ENCODE measurements at regions not wholly inside any gene's neighbourhood (a gene's known extent, or its start where the extent isn't known, plus 50 kb on each side); places are given as distances from the start of the nearest gene placed in this dataset.

DNA sequence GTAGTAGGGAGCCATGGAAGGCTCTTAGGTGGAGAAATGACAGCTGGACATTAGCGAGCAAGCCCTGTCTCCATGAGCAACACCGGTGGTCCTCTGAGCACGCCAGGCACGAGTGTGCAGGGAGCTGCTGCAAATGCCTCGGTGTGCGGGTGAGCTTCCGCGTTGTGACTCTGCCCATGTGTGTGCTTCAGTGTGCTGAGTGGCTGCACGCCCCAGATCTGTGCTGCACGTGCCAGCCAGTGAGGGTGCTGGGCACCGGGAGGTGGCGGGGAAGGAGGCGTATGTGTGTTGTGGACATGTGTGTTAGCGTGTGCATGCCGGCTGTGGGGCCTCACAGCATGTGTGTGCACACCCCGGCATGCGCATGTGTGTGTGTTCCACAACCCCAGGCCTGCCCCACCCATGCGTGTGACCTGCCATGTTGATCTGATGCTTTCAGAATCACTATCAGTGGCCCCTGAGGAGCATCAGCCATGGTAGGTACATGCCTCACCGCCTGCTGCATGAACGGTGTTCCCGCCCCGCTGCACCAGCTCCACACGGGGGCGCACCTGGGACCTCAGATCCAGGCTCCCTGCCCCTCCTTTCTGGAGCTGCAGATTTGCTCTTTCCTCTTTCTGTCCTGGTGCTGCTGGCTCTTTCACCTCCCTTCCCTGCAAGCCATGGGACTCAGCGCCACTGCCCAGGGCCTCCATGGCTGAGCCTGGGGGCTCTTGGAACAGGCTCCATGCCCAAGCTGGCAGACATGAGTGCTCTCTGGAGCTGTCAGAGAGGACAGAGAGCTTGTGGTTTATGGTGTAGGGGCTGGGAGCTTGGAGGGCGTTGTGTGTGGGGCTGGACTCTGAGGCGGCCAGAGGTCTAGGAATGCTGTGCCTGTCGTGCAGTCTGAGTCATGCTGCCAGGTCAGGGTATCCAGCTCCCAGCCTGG, 169.4 kb downstream of the TBC1D2B start:
- TF ChIP-seq, protein P1, sequence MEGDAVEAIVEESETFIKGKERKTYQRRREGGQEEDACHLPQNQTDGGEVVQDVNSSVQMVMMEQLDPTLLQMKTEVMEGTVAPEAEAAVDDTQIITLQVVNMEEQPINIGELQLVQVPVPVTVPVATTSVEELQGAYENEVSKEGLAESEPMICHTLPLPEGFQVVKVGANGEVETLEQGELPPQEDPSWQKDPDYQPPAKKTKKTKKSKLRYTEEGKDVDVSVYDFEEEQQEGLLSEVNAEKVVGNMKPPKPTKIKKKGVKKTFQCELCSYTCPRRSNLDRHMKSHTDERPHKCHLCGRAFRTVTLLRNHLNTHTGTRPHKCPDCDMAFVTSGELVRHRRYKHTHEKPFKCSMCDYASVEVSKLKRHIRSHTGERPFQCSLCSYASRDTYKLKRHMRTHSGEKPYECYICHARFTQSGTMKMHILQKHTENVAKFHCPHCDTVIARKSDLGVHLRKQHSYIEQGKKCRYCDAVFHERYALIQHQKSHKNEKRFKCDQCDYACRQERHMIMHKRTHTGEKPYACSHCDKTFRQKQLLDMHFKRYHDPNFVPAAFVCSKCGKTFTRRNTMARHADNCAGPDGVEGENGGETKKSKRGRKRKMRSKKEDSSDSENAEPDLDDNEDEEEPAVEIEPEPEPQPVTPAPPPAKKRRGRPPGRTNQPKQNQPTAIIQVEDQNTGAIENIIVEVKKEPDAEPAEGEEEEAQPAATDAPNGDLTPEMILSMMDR (conservative IDR thresholded peaks at IDR 0.05 in 1 of 2, IDR thresholded peaks at IDR 0.05 in 1 of 2; ENCODE audit: extremely low read depth in 1 of 2, insufficient read depth in 1 of 2, low read depth in 1 of 2, low read length in 2 of 2): peak; percentile 29 to 51
- no peak for TF ChIP-seq EZH2 (IDR thresholded peaks at IDR 0.05; ENCODE audit: borderline replicate concordance, low read length)
